Pulmonary artery endothelial cell (primary cell): ENCODE measurements at regions not wholly inside any gene's neighbourhood (a gene's known extent, or its start where the extent isn't known, plus 50 kb on each side); places are given as distances from the start of the nearest gene placed in this dataset.
"Not testable (repeated sequence)": the region's sequence is repeated elsewhere in the genome, so short reads cannot be mapped to it uniquely, and the experiment has no call there.

ENCODE experiments used
- DNase-seq: peaks from one replicate; pipeline ENCODE4 v3.0.0-alpha.2; 2011; ENCODE audit warnings: low read depth, low spot score

- DNase-seq = no peak
Measured at GRCh38 chr18:49731860-49732311, 81.4 kb downstream of the ACAA2 start.

DNA sequence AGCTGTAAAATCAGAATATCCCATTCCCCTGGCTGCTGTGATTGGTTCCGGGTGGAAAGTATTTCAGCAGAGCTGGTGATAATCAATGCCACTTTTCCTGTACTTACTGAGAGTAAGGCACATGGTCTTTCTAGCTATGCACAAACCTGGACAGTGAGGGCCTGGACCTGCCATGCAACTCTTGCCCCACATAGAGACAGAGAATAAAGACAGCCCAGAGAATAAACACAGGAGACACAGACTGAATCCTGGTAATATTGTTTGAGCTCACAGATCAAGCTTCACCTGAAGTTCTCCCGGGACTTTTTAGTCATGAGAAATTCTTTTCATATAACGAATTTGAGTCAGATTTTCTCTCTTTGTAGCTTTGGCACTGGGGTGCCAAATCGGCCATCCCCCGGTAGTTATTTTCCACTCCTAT lies 81.9 kb downstream of the ACAA2 start:
- no peak for DNase-seq

GRCh38 chr18:49730951-49731391 lies 82.4 kb downstream of the ACAA2 start:
- DNase-seq = no peak

DNA sequence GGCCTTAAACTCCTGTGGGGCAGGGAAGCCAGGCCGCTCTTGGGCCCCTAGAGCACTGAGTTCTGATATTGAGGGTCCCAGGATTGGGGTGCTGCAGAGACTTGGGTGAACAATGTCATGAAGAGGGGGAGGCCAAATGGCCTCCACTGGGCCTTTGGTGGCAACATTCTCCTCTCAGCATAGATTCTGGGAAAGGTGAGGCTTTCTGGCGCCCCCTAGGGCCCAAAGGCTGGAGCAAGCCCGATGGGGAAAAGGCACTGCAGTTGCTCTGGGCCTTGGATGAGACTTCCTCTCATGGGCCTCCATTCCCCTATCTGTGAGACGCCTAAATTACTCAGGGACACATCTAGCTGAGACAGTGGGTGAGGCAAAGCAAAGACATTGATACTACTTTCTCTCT lies 84.8 kb downstream of the ACAA2 start:
- no peak for DNase-seq

GRCh38 chr18:49727816-49728215 lies 85.5 kb downstream of the ACAA2 start:
- DNase-seq = no peak

DNA sequence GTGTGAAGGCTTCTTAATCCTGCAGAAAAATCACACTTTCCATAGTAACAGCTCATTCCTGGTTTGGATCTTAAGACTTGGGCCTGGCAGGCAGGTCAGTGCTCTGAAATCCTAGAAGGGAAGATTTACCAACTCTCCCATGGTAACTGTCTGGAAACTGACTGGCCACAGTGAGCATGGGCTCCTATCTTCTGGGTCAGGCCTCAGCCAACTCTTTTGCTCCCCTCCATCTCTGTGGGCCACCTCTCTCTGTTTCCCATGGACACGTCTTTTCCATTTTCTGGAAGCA lies 86.7 kb downstream of the ACAA2 start:
- no peak for DNase-seq

- DNase-seq = peak; percentile 83
Measured at GRCh38 chr18:49725809-49726674, 87.3 kb downstream of the ACAA2 start.

GRCh38 chr18:49723648-49724180 lies 89.6 kb downstream of the ACAA2 start:
- peak; percentile 75 for DNase-seq

GRCh38 chr18:49722477-49722876 lies 90.9 kb downstream of the ACAA2 start:
- DNase-seq = no peak

DNA sequence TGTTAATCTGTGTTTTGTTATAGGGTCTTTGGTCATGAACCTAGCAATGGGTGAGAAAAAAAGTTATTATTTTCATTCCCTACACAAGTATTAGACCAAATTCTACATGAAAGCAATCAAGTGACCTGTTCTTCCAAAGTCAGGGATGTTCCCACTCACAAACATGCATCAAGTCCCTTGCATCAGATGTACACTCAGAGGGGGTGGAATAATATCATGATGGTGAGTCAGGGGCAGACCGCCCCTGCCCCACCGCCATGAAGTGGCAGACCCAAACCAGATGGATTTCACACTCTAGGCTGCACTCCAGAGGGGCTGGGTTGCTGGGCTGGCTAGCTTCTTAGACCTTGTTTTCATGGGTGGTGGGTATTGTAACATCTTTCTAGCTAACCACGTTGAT lies 91.4 kb downstream of the ACAA2 start:
- no peak for DNase-seq

GRCh38 chr18:49720944-49721343 lies 92.4 kb downstream of the ACAA2 start:
- not testable (repeated sequence) for DNase-seq

DNA sequence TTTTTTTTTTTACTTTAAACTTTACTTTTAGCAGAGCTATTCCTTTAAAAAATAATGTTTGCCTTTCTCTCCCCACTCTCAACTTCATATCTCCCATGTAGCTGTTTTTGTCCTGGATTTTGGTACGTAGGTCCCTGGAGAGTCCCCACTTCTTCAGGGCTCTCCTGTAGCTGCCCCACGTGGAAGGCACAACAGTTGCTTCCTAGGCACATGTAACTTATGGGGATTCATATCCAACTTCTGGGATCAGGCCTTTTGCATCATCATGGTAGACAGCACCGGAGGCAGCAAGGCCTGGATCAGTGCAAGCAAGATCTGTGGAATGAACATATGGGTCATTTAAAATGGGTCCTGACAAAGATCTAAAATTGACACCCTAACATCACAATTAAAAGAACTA lies 95.7 kb downstream of the ACAA2 start:
- no peak for DNase-seq

DNA sequence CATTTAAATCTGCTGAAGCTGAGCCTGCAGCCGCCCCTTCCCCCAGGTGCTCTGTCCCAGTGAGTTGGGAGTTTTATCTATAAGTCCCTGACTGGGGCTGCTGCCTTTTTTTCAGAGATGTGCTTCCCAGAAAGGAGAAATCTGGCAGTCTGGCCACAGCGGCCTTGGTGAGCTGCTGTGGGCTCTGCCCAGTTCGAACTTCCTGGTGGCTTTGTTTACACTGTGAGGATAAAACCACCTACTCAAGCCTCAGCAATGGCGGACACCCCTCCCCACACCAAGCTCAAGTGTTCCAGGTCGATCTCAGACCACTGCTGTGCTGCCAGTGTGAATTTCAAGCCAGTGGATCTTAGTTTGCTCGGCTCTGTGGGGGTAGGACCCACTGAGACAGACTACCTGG lies 97.3 kb downstream of the ACAA2 start:
- no peak for DNase-seq

GRCh38 chr18:49709347-49709690 lies 104.0 kb downstream of the ACAA2 start:
- no peak for DNase-seq

DNA sequence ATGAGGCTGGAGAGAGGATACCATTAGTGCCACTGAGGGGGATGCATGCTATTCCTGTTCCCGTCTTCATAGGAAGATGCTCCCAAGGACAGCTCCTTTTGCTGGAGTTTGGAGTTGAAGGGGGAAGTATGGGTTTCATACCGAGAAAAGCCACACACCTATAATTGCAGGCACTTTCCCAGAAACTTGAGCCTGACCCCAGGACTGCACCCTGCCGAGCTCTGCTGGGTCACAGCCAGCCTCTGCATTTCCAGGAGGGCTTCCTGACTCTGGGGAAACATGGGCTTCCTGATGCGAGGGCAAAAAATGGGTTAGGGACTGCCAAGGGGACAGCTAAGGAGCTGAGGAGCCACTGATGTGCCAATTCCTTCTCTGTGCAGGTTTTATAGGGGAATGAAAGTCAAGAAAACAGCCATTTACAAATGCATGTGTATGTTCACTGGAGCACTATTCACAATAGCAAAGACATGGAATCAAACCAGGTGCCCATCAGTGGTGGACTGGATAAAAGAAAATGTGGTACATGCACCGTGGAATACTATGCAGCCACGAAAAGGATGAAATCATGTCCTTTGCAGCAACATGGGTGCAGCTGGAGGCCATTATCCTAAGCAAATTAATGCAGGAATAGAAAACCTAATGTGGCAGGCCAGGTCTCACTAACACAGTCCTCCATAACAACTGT lies 104.5 kb downstream of the ACAA2 start:
- no peak for DNase-seq

DNA sequence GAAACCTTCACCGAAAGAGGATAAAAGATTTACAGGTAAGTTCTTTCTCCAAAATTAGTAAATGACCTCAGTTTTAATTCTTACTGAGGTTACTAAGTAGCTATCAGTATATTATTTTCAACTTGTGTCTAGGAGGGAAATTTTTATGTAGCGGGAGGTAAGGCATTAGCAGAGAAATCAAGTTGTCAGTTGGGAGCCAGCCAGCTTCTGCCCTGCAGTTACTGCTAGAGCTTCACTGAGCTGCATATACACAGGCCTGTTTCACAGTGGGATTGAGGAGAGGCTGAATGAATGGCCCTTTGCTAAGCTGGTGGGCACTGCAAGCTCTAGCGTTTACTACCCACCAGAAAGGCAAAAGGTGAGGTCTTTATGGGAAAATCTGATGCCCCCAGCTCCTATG lies 105.7 kb downstream of the ACAA2 start:
- no peak for DNase-seq

DNA sequence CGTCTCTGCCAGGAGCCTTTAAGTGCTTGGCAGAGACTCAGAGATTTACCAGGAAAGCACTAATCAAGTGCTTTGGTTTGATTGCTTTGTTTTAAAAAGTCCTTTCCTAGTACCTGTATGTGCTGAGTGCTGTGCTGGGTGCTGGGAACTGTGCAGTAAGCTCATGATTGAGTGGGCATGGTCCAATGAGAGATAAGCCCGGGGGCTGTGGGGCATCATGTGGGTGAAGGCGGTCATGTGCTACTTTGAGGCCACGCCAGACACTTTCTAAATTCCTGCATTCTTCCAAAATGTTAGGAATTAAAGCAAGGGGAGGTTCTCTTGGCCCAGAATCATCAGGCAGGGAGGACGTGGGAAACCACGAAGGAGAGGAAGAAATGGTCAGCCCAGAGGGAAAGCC lies 109.0 kb downstream of the ACAA2 start:
- no peak for DNase-seq

DNA sequence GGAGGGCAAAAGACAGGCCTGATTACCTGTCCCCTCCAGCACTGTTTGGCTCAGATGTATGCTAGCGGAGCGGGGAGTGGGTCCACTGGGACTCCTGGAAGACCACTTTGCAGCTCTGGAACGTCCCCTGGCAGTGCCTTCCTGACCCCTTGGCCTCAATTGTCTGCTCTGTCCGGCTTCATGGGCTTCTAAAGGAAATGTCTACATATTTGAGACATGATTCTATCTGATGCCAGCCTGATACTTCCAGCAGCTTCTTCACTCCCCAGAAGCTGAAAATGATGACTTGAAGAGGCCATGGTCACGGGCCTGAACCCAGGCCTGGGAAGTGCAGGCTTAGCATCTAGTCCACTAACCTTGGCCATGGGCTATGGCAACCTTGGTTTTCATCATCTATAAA lies 112.1 kb downstream of the ACAA2 start:
- DNase-seq = no peak

DNA sequence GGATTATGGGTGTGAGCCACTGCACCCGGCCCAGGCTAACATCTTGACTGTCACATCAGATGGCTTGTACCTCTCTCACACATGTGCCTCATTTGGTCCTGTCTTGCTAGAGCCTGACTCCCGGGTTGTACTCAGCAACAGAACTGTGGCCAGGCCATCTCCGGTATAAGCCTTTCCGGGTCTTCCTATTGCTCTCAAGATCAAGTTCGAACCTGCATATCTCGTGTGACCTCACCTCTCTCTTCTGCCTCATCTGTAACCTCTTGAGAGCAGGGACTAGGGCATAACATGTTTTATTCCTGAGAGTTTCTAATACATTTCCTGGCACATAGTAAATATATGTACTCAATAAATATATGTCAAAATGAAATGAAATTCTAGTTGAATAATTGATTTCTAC lies 114.0 kb downstream of the ACAA2 start:
- no peak for DNase-seq

DNA sequence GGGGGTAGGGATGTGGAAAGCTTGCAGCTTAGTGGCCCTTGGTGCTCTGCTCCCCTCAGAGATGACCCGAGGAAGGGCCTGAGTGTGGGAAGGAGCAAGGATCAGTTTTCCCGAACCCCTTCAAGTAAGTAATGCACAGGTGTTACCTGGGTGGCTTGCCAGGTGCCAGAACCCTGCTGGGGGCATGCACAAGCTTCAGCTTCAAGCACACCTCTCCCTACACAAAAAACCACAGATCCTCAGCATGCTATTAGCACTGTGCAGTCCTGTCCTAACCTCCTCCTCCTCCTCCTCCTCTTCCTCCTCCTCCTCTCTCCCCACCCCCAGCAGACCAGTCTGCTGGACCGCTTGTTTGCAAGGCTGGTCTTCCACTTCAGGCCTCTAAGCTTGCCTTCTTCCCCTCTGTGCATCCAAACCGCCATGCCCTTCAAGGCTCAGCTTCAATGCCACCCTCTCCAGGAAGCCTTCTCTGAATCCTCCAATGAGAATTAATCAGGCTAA lies 114.8 kb downstream of the ACAA2 start:
- DNase-seq = no peak

DNA sequence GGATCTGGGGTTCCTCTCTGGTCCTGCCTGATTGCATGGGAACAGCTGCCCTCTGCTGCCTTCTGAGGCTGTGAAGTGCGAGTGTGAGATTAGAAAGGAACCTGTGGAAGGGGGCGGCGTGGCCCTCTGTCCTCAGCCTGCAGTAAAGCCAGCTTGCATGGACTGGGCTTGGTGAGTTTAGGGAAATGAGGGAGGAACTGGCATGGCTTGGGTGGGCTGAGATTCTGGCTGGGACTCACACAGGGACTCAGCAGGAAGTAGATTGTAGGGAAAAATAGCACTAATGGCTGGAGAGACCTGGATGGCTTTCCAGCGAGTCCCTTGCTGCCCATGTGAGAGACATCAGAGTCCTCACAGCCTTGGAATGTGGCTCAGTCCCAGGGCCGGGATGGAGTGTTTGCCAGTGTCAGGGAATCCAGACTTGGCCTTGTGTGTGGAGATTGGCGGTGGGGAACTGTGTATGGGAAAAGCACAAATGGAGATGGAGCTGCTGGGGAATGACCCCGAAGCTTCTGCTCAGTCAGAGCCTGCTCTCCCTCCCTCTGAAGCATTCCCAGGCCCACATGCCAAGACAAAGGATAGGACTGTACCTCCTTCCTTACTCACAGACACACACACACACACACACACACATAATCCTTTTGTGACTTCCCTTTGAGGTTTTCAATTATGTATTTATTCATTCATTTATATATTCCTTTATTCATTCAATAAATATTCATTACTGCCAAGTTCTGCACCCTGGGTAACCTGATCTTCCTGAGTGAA lies 115.4 kb downstream of the ACAA2 start:
- DNase-seq = no peak

DNA sequence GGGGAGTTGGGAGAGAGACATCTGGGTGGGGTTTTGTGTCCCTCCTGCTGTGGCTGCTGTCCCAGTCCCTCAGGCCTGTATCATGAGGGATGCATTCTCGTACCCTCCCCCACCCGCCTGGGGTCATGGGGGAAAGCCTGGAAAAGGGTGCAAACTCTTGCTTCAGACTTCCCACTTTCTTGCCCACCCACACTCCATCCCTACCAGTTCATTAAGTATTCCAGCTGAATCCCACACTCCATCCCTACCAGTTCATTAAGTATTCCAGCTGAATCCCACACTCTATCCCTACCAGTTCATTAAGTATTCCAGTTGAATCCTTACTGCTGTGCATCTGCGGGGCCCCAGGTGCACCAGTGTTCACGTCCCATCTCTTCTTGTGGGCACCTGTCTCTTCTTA lies 116.3 kb downstream of the ACAA2 start:
- no peak for DNase-seq
